Fibroblast of lung (primary cell): ENCODE measurements at regions not wholly inside any gene's neighbourhood (a gene's known extent, or its start where the extent isn't known, plus 50 kb on each side); places are given as distances from the start of the nearest gene placed in this dataset.

Experiments
- DNase-seq, 2 donors: peaks; one replicate each; pipeline versions ENCODE4 v3.0.0 to v3.0.0-alpha.2; 2010; ENCODE audit warnings: low read depth in 2 of 2
- H2AFZ ChIP-seq: 2 replicates; pipeline ENCODE4 v1.5.1; 2012; ENCODE audit warnings: low read length, control low read depth, inconsistent platforms
- H3K27ac ChIP-seq: 2 replicates; pipeline ENCODE4 v1.5.1; 2011; ENCODE audit warnings: low read length, control low read depth; ENCODE audit not compliant: insufficient read depth
- H3K27me3 ChIP-seq: 2 replicates; pipeline ENCODE4 v1.5.1; 2011; ENCODE audit warnings: mild to moderate bottlenecking, low read length; ENCODE audit not compliant: control insufficient read depth, insufficient read depth
- H3K36me3 ChIP-seq: 2 replicates; pipeline ENCODE4 v1.5.1; 2011; ENCODE audit warnings: low read length; ENCODE audit not compliant: control insufficient read depth, insufficient read depth
- H3K4me1 ChIP-seq: 2 replicates; pipeline ENCODE4 v1.5.1; 2011; ENCODE audit warnings: low read length; ENCODE audit not compliant: control insufficient read depth, insufficient read depth; ENCODE audit errors: extremely low read depth
- H3K4me2 ChIP-seq: 2 replicates; pipeline ENCODE4 v1.5.1; 2011; ENCODE audit warnings: low read length, control low read depth; ENCODE audit not compliant: insufficient read depth; ENCODE audit errors: extremely low read depth
- H3K4me3 ChIP-seq, 4 experiments: fragments of 200-600 bp in 1 of 4; sonication (generic) in 1 of 4; replicated peaks in 1 of 4; 2 replicates each; pipeline ENCODE4 v1.5.1; 2011 to 2016; ENCODE audit warnings: low read length in 4 of 4, low read depth in 3 of 4, mild to moderate bottlenecking in 3 of 4, control low read depth in 2 of 4, inconsistent platforms in 1 of 4, mixed read lengths in 1 of 4; ENCODE audit not compliant: insufficient read depth in 1 of 4; ENCODE audit errors: control extremely low read depth in 1 of 4
- H3K79me2 ChIP-seq: 2 replicates; pipeline ENCODE4 v1.5.1; 2012; ENCODE audit warnings: mild to moderate bottlenecking, low read length, inconsistent platforms; ENCODE audit not compliant: control insufficient read depth, insufficient read depth
- H3K9ac ChIP-seq: 2 replicates; pipeline ENCODE4 v1.5.1; 2011; ENCODE audit warnings: mild to moderate bottlenecking, low read length, control low read depth; ENCODE audit not compliant: insufficient read depth
- H3K9me3 ChIP-seq: 2 replicates; pipeline ENCODE4 v1.5.1; 2012; ENCODE audit warnings: low read depth, low read length; ENCODE audit not compliant: control insufficient read depth, insufficient read depth
- H4K20me1 ChIP-seq: 2 replicates; pipeline ENCODE4 v1.5.1; 2011; ENCODE audit warnings: low read length; ENCODE audit not compliant: control insufficient read depth, insufficient read depth; ENCODE audit errors: extremely low read depth
- EZH2 ChIP-seq: IDR thresholded peaks from 2 replicates; pipeline ENCODE4 v1.5.1; 2012; ENCODE audit warnings: low read length, control low read depth, mild to moderate bottlenecking; ENCODE audit errors: missing control alignments
- TF ChIP-seq, protein P1 (sequence below), 2 donors: IDR thresholded peaks in 1 of 2; conservative IDR thresholded peaks in 1 of 2; 1 replicate in 1 of 2; 2 replicates in 1 of 2; pipeline ENCODE4 v1.5.1; 2011 to 2012; ENCODE audit warnings: low read length in 2 of 2, control low read depth in 1 of 2, inconsistent platforms in 1 of 2, low read depth in 1 of 2, mild to moderate bottlenecking in 1 of 2

DNA sequence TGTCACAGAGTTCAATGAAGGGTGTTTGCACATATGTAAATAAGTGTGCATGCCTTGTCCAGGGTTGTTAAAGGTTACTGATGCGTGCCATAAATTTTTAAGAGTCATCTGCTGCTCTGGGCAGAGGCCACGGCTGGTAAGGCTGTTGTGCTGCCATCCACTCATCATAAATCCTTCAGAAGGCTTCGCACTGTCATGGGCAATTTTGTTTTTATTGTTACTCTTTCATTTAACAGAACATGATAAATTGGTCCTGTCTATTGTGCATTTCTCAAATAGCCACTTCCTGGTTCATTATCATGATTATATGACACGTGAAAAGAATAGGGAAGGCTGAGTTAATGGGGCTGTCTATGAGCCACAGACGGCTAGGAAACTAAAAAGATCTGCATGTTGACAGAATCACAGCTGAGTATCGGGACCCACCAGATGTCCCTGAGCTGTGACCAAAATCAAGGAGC, 634.3 kb upstream of the SOX11 start:
- H3K9ac ChIP-seq, result no peak overlapping the region

DNA sequence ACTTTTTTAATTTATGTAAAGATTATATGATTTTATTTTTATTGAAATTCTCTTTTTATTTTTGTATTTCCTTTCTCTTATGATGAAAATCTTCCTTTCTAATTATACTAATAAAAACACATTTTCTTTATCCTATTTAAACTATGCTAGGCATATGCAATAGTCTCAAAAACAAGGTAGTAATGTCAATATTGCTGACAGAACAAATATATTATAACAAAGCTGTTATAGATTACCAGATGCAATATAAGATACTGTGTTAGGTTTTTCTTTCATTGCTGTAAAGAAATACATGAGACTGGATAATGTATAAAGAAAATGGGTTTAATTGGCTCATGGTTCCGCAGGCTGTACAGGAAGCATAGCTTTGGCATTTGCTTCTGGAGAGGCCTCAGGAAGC, 631.2 kb upstream of the SOX11 start:
- no peaks in the 10 kb centered on the region for H3K9me3 ChIP-seq
- H3K4me1 ChIP-seq, result no peaks in the 10 kb centered on the region
- H3K4me3 ChIP-seq, result no peak overlapping the region
- no peak overlapping the region for H3K9ac ChIP-seq
- H3K36me3 ChIP-seq, result no peaks in the 10 kb centered on the region
- no peak for DNase-seq
- no peaks in the 10 kb centered on the region for H4K20me1 ChIP-seq
- H2AFZ ChIP-seq, result no peak overlapping the region
- no peak overlapping the region for H3K4me2 ChIP-seq
- TF ChIP-seq, protein P1, sequence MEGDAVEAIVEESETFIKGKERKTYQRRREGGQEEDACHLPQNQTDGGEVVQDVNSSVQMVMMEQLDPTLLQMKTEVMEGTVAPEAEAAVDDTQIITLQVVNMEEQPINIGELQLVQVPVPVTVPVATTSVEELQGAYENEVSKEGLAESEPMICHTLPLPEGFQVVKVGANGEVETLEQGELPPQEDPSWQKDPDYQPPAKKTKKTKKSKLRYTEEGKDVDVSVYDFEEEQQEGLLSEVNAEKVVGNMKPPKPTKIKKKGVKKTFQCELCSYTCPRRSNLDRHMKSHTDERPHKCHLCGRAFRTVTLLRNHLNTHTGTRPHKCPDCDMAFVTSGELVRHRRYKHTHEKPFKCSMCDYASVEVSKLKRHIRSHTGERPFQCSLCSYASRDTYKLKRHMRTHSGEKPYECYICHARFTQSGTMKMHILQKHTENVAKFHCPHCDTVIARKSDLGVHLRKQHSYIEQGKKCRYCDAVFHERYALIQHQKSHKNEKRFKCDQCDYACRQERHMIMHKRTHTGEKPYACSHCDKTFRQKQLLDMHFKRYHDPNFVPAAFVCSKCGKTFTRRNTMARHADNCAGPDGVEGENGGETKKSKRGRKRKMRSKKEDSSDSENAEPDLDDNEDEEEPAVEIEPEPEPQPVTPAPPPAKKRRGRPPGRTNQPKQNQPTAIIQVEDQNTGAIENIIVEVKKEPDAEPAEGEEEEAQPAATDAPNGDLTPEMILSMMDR (conservative IDR thresholded peaks at IDR 0.05 in 1 of 2, IDR thresholded peaks at IDR 0.05 in 1 of 2; ENCODE audit: low read depth in 1 of 2, low read length in 2 of 2), result no peak
- no peak for TF ChIP-seq EZH2
- no peak overlapping the region for H3K27ac ChIP-seq
- H3K79me2 ChIP-seq, result no peaks in the 10 kb centered on the region
- no peaks in the 10 kb centered on the region for H3K27me3 ChIP-seq

More for the DNA sequence above, 634.3 kb upstream of the SOX11 start:
- H3K4me2 ChIP-seq, result no peak overlapping the region
- no peaks in the 10 kb centered on the region for H3K79me2 ChIP-seq
- H3K36me3 ChIP-seq, result no peaks in the 10 kb centered on the region
- no peak overlapping the region for H3K27ac ChIP-seq
- H2AFZ ChIP-seq, result no peak overlapping the region
- DNase-seq, result no peak
- no peak overlapping the region for H3K4me3 ChIP-seq
- H3K4me1 ChIP-seq, result no peaks in the 10 kb centered on the region
- no peaks in the 10 kb centered on the region for H4K20me1 ChIP-seq
- no peaks in the 10 kb centered on the region for H3K9me3 ChIP-seq
- TF ChIP-seq, protein P1 (conservative IDR thresholded peaks at IDR 0.05 in 1 of 2, IDR thresholded peaks at IDR 0.05 in 1 of 2; ENCODE audit: low read depth in 1 of 2, low read length in 2 of 2), result no peak
- TF ChIP-seq EZH2, result no peak
- H3K27me3 ChIP-seq, result no peaks in the 10 kb centered on the region

DNA sequence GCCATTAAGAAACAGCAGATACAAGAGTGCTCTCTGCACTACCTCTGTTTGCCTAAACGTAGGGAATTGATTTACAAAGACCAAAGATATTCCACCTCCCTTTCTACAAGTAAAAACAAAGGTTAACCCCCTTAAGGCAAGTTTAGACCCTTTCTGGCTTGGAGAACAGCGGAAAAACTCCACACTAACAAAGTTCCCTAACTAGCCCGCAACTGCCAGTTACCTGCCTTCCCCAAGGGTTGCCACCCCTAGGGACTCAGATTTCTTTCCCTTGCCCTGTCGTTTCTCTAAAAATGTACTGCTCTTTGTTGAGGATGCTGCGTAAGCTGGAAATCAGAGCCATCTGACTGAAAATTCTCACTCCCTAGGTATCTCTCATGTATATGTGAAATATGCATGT, 627.5 kb upstream of the SOX11 start:
- H3K27ac ChIP-seq, result no peak overlapping the region
- H3K4me1 ChIP-seq, result no peaks in the 10 kb centered on the region
- H4K20me1 ChIP-seq, result no peaks in the 10 kb centered on the region
- H3K27me3 ChIP-seq, result no peaks in the 10 kb centered on the region
- no peak for TF ChIP-seq EZH2
- TF ChIP-seq, protein P1 (conservative IDR thresholded peaks at IDR 0.05 in 1 of 2, IDR thresholded peaks at IDR 0.05 in 1 of 2; ENCODE audit: low read depth in 1 of 2, low read length in 2 of 2), result no peak
- H3K36me3 ChIP-seq, result no peaks in the 10 kb centered on the region
- no peak overlapping the region for H2AFZ ChIP-seq
- DNase-seq, result no peak
- H3K9me3 ChIP-seq, result no peaks in the 10 kb centered on the region
- no peak overlapping the region for H3K4me2 ChIP-seq
- no peaks in the 10 kb centered on the region for H3K79me2 ChIP-seq
- H3K9ac ChIP-seq, result no peak overlapping the region
- H3K4me3 ChIP-seq, result no peak overlapping the region
